Astrocyte (in vitro differentiated cells and primary cell): ENCODE measurements at regions not wholly inside any gene's neighbourhood (a gene's known extent, or its start where the extent isn't known, plus 50 kb on each side); places are given as distances from the start of the nearest gene placed in this dataset.

Experiments
- CTCF ChIP-seq: IDR thresholded peaks from 2 replicates; pipeline ENCODE4 v1.5.1; 2011; ENCODE audit warnings: low read depth, mild to moderate bottlenecking, inconsistent platforms, low read length, moderate library complexity; ENCODE audit not compliant: insufficient read depth
- EZH2 ChIP-seq: IDR thresholded peaks from 2 replicates; pipeline ENCODE4 v1.6.1; 2012; ENCODE audit warnings: mild to moderate bottlenecking, low read length, inconsistent platforms; ENCODE audit not compliant: insufficient read depth

DNA sequence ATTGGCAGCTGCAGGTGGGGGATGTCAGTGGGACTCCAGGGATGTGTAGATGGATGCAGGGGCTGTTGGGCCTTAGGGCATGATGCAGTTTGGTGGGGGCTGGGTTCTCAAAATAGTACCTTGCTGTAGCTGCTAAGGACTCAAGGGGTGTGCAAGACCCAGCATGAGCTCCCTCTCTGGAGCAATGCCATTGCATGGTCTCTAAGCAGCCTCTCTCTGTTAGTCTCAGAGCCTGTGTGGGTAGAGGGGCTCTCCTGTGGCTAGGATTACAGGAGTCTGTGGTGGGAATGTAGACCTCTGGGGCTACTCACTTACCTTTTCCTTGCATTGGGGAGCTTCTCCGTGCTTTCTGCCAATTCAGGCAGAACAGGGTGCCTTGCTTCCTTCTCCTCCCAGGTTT lies 228.9 kb downstream of the LPIN1 start:
- TF ChIP-seq CTCF (no peak), EZH2 (no peak)
